Gastrocnemius medialis (tissue), 4 donors: ENCODE measurements at regions not wholly inside any gene's neighbourhood (a gene's known extent, or its start where the extent isn't known, plus 50 kb on each side); places are given as distances from the start of the nearest gene placed in this dataset.

Experiments
- ATAC-seq, 2 donors: fragments of 150-250 bp; one replicate each; pipeline ENCODE4 v1.9.1; 2016
- DNase-seq, 2 donors: peaks; one replicate each; pipeline ENCODE4 v3.0.0-alpha.2; 2019
- H3K27ac ChIP-seq, 4 donors: fragments of 200-600 bp; sonication (generic); 1 replicate in 1 of 4; 2 replicates in 3 of 4; pipeline ENCODE4 v1.5.1; 2016 to 2018; ENCODE audit warnings: mild to moderate bottlenecking in 2 of 4, moderate library complexity in 1 of 4
- H3K27me3 ChIP-seq, 3 donors: fragments of 200-600 bp; sonication (generic) in 2 of 3; 1 replicate in 1 of 3; 2 replicates in 2 of 3; pipeline versions ENCODE4 v1.5.1 to v1.6.0; 2016 to 2019; ENCODE audit warnings: mild to moderate bottlenecking in 1 of 3, moderate library complexity in 1 of 3
- H3K36me3 ChIP-seq, 2 donors: fragments of 200-600 bp; sonication (generic) in 1 of 2; one replicate each; pipeline ENCODE4 v1.5.1; 2017 to 2018
- H3K4me1 ChIP-seq, 2 donors: fragments of 200-600 bp; sonication (generic) in 1 of 2; one replicate each; pipeline ENCODE4 v1.5.1; 2016 to 2017; ENCODE audit warnings: mild to moderate bottlenecking in 2 of 2
- H3K4me3 ChIP-seq, 4 donors: fragments of 200-600 bp; sonication (generic) in 3 of 4; 1 replicate in 1 of 4; 2 replicates in 3 of 4; pipeline ENCODE4 v1.5.1; 2016 to 2019; ENCODE audit warnings: mild to moderate bottlenecking in 2 of 4
- H3K9me3 ChIP-seq, 3 donors: fragments of 200-600 bp; sonication (generic) in 2 of 3; 1 replicate in 1 of 3; 2 replicates in 2 of 3; pipeline ENCODE4 v1.5.1; 2016 to 2019
- POLR2A ChIP-seq, 2 donors: fragments of 450-650 bp; IDR thresholded peaks; one replicate each; pipeline ENCODE4 v1.6.1; 2017; ENCODE audit warnings: antibody characterized with exemption in 2 of 2, mild to moderate bottlenecking in 2 of 2, moderate library complexity in 2 of 2
- in situ Hi-C, 4 donors: fragments of 200-750 bp; cut with MboI; loops; one replicate each; pipeline versions ENCODE4 v1.15.0 to v1.8.0; 2017; ENCODE audit warnings: low sequenced_read_pairs in 4 of 4
- intact Hi-C: fragments of 100-400 bp; cut with DNase I; formaldehyde crosslinking; loops from one replicate; pipeline ENCODE4 v1.15.1; 2023; ENCODE audit warnings: low total_unique reads
- TF ChIP-seq, protein P1 (sequence below), 5 experiments: fragments of 450-650 bp in 3 of 5; fragments of 200-600 bp in 2 of 5; sonication (generic) in 2 of 5; IDR thresholded peaks in 4 of 5; conservative IDR thresholded peaks in 1 of 5; 1 replicate in 4 of 5; 2 replicates in 1 of 5; pipeline ENCODE4 v1.5.1; 2016 to 2019; ENCODE audit warnings: antibody characterized with exemption in 5 of 5, mild to moderate bottlenecking in 3 of 5, moderate library complexity in 3 of 5

GRCh38 chr13:40270726-40271125, 395.7 kb downstream of the FOXO1 start:
- Histone ChIP-seq H3K36me3 (no peaks in the 10 kb centered on the region), H3K9me3 (no peaks in the 10 kb centered on the region), H3K27me3 (no peaks in the 10 kb centered on the region), H3K4me1 (peaks cover 14 to 23% of the 10 kb centered on the region in 2 donors), H3K27ac (peak overlapping the region in 3 of 4 donors; percentile 52 to 75 (median 69)), H3K4me3 (no peak overlapping the region)
- DNase-seq (no peak), ATAC-seq (no peak)
- in situ Hi-C loops, result no loop called here
- TF ChIP-seq POLR2A (IDR thresholded peaks at IDR 0.05), result no peak
- TF ChIP-seq, protein P1, sequence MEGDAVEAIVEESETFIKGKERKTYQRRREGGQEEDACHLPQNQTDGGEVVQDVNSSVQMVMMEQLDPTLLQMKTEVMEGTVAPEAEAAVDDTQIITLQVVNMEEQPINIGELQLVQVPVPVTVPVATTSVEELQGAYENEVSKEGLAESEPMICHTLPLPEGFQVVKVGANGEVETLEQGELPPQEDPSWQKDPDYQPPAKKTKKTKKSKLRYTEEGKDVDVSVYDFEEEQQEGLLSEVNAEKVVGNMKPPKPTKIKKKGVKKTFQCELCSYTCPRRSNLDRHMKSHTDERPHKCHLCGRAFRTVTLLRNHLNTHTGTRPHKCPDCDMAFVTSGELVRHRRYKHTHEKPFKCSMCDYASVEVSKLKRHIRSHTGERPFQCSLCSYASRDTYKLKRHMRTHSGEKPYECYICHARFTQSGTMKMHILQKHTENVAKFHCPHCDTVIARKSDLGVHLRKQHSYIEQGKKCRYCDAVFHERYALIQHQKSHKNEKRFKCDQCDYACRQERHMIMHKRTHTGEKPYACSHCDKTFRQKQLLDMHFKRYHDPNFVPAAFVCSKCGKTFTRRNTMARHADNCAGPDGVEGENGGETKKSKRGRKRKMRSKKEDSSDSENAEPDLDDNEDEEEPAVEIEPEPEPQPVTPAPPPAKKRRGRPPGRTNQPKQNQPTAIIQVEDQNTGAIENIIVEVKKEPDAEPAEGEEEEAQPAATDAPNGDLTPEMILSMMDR (IDR thresholded peaks at IDR 0.05 in 4 of 5, conservative IDR thresholded peaks at IDR 0.05 in 1 of 5), result no peak
- intact Hi-C loops, result no loop called here

DNA sequence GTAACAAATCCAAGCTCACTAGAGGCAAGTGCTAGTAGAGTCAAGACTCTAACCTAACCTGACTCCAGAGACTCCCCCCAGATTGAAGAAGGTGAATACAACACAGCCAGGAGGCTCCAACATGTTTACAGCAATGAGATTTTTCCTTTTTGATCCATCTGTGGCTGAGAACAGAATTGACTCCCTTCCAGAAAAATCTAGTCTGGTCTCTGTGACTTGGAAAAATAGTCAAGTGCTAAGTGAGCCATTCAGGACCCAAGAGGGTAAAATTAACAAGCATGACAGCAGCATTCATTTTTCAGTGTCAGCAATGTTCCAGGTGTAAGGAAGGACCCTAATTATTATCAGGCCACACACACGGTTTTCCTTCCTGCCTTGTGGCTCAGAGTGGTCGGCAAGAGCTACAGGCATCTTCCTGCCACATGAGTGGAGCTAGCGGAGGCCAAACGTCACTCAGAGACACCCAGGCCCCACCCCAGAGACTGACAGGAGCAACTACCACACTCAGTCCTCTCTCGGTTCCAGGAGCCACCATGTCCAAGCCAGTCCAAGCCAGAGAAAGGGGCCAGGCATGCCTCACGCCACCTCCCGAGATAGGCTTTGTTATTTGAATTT, 395.1 kb downstream of the FOXO1 start:
- H3K4me1 ChIP-seq, result peaks cover 14 to 23% of the 10 kb centered on the region in 2 donors
- ATAC-seq, result peak; percentile 14 to 22
- H3K27me3 ChIP-seq, result no peaks in the 10 kb centered on the region
- in situ Hi-C loops, result no loop called here
- peak in 1 of 2 donors; percentile 28 for DNase-seq
- peak overlapping the region; percentile 52 to 79 (median 72) for H3K27ac ChIP-seq
- no peak overlapping the region for H3K4me3 ChIP-seq
- TF ChIP-seq POLR2A (IDR thresholded peaks at IDR 0.05), result no peak
- TF ChIP-seq, protein P1 (IDR thresholded peaks at IDR 0.05 in 4 of 5, conservative IDR thresholded peaks at IDR 0.05 in 1 of 5), result no peak
- H3K9me3 ChIP-seq, result no peaks in the 10 kb centered on the region
- H3K36me3 ChIP-seq, result no peaks in the 10 kb centered on the region
- intact Hi-C loops, result no loop called here

GRCh38 chr13:40271931-40272775, 394.3 kb downstream of the FOXO1 start:
- Histone ChIP-seq H3K27ac (peak overlapping the region; percentile 52 to 79 (median 72)), H3K4me1 (peaks cover 14 to 23% of the 10 kb centered on the region in 2 donors), H3K4me3 (no peak overlapping the region), H3K36me3 (no peaks in the 10 kb centered on the region), H3K9me3 (no peaks in the 10 kb centered on the region), H3K27me3 (no peaks in the 10 kb centered on the region)
- no peak for TF ChIP-seq POLR2A (IDR thresholded peaks at IDR 0.05)
- TF ChIP-seq, protein P1 (IDR thresholded peaks at IDR 0.05 in 4 of 5, conservative IDR thresholded peaks at IDR 0.05 in 1 of 5), result no peak
- intact Hi-C loops, result no loop called here
- DNase-seq (peak; percentile 64 to 83), ATAC-seq (peak; percentile 56 to 90)
- in situ Hi-C loops, result no loop called here

GRCh38 chr13:40272776-40273139, 393.7 kb downstream of the FOXO1 start:
- Histone ChIP-seq H3K27me3 (no peaks in the 10 kb centered on the region), H3K27ac (peak overlapping the region in 3 of 4 donors; percentile 69 to 79 (median 75)), H3K36me3 (no peaks in the 10 kb centered on the region), H3K9me3 (no peaks in the 10 kb centered on the region), H3K4me1 (peaks cover 14 to 23% of the 10 kb centered on the region in 2 donors), H3K4me3 (no peak overlapping the region)
- TF ChIP-seq, protein P1 (IDR thresholded peaks at IDR 0.05 in 4 of 5, conservative IDR thresholded peaks at IDR 0.05 in 1 of 5), result no peak
- TF ChIP-seq POLR2A (IDR thresholded peaks at IDR 0.05), result no peak
- no peak for DNase-seq
- intact Hi-C loops, result no loop called here
- in situ Hi-C loops, result no loop called here
- no peak for ATAC-seq
